Ovary (tissue), 7 donors: ENCODE measurements at regions not wholly inside any gene's neighbourhood (a gene's known extent, or its start where the extent isn't known, plus 50 kb on each side); places are given as distances from the start of the nearest gene placed in this dataset.

Experiments used
- DNase-seq, 5 donors: peaks; one replicate each; pipeline ENCODE4 v3.0.0-alpha.2; 2019 to 2020
- H3K27ac ChIP-seq, 2 donors: fragments of 200-600 bp; one replicate each; pipeline versions ENCODE4 v1.5.1 to v1.8.0; 2019 to 2022
- H3K27me3 ChIP-seq: fragments of 200-600 bp; one replicate; pipeline ENCODE4 v1.8.0; 2022
- H3K36me3 ChIP-seq: fragments of 200-600 bp; sonication (generic); one replicate; pipeline ENCODE4 v1.5.1; 2019
- H3K4me1 ChIP-seq: one replicate; pipeline ENCODE4 v1.8.1; 2013; ENCODE audit warnings: mild to moderate bottlenecking, moderate library complexity; ENCODE audit not compliant: insufficient read depth
- H3K4me3 ChIP-seq: fragments of 200-600 bp; sonication (generic); one replicate; pipeline ENCODE4 v1.5.1; 2017
- H3K9me3 ChIP-seq, 2 donors: fragments of 200-600 bp in 1 of 2; sonication (generic) in 1 of 2; one replicate each; pipeline versions ENCODE4 v1.5.1 to v1.8.1; 2013 to 2019; ENCODE audit warnings: mild to moderate bottlenecking in 1 of 2, moderate library complexity in 1 of 2
- EP300 ChIP-seq: sonication (generic); formaldehyde crosslinking; IDR thresholded peaks from one replicate; pipeline ENCODE4 v1.6.1; 2017; ENCODE audit warnings: antibody characterized with exemption
- POLR2A ChIP-seq: fragments of 450-650 bp; IDR thresholded peaks from one replicate; pipeline ENCODE4 v1.6.1; 2017; ENCODE audit warnings: antibody characterized with exemption, mild to moderate bottlenecking, moderate library complexity
- WGBS, 3 donors: extraction: QIAGEN DNeasy Blood & Tissue Kit in 1 of 3; methylation state at CpG; one replicate each; pipeline versions ENCODE4 v1.1.5 to v1.1.7; 2013 to 2017; 5-methylcytosine and 5-hydroxymethylcytosine counted together
- intact Hi-C, 4 donors: fragments of 100-400 bp; cut with DNase I; formaldehyde crosslinking; loops; one replicate each; pipeline versions ENCODE4 v1.11.0 to v1.15.1; 2022 to 2023
- TF ChIP-seq, protein P1 (sequence below), 3 donors: fragments of 450-650 bp in 2 of 3; fragments of 200-600 bp in 1 of 3; IDR thresholded peaks; one replicate each; pipeline versions ENCODE4 v1.5.1 to v1.8.0; 2016 to 2022; ENCODE audit warnings: antibody characterized with exemption in 3 of 3, mild to moderate bottlenecking in 1 of 3
- donor health status: DM: no; HTN: no; CAD: no; lungs with moderate emphysema.
- donor health status: DM: no; HTN: no; CAD: no.
- donor health status: Bipolar disorder and iron deficiency.
- donor health status: DM: no; HTN: no; CAD: no.
- donor health status: DM: yes; HTN: yes; CAD: no.

DNA sequence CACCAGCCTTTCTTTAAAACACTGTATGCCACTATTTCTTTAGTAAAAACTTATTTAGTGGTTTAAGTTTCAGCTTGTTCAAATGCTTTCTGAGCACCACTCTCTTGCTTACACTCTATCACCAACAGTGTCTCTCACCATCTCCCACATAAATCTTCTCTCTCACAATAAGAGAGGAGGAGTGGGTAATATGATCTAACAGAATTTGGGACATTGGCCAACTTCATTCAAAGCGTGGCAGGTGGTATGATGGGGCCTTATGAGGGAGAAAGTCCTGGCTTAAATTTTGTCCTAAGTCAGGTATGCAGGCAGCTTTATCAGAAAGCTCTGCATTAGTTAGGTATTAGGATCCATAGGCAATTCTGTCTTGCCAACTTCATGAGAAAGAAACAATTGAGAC is 1132.5 kb downstream of the TUSC7 start:
- Histone ChIP-seq H3K27ac (no peak overlapping the region), H3K27me3 (no peaks in the 10 kb centered on the region), H3K4me1 (no peaks in the 10 kb centered on the region), H3K9me3 (no peaks in the 10 kb centered on the region), H3K36me3 (no peaks in the 10 kb centered on the region), H3K4me3 (no peak overlapping the region)
- no peak for DNase-seq
- intact Hi-C loops: no loop called here
- TF ChIP-seq EP300: no peak
- TF ChIP-seq POLR2A: no peak
- TF ChIP-seq, protein P1, sequence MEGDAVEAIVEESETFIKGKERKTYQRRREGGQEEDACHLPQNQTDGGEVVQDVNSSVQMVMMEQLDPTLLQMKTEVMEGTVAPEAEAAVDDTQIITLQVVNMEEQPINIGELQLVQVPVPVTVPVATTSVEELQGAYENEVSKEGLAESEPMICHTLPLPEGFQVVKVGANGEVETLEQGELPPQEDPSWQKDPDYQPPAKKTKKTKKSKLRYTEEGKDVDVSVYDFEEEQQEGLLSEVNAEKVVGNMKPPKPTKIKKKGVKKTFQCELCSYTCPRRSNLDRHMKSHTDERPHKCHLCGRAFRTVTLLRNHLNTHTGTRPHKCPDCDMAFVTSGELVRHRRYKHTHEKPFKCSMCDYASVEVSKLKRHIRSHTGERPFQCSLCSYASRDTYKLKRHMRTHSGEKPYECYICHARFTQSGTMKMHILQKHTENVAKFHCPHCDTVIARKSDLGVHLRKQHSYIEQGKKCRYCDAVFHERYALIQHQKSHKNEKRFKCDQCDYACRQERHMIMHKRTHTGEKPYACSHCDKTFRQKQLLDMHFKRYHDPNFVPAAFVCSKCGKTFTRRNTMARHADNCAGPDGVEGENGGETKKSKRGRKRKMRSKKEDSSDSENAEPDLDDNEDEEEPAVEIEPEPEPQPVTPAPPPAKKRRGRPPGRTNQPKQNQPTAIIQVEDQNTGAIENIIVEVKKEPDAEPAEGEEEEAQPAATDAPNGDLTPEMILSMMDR (IDR thresholded peaks at IDR 0.05): no peak
- WGBS, 3 donors: 27 to 52% (median 39%) methylated on average over 1 of the region's 1 CpG

DNA sequence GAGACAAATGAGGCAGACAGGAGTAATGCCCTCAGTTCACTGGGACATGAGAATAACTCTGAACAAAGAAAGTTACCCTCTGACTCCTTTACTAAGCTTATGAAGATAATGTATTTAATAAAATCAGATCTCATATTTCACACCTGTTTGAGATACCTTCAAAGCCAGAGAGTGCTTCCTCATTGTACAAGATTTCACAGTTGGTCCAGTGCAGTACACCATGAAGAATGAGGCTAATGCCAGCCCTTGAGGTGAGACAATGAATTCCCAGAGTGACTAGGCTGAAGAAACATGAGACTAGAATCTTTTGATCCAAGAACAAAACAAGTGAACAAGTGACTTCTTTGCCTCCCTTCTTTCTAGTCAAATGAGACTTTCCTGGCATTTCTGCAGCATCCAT is 1133.8 kb downstream of the TUSC7 start:
- no peaks in the 10 kb centered on the region for H3K9me3 ChIP-seq
- no peak for DNase-seq
- no peaks in the 10 kb centered on the region for H3K36me3 ChIP-seq
- no peak overlapping the region for H3K27ac ChIP-seq
- H3K27me3 ChIP-seq: no peaks in the 10 kb centered on the region
- no peaks in the 10 kb centered on the region for H3K4me1 ChIP-seq
- intact Hi-C loops: no loop called here
- TF ChIP-seq EP300 (no peak), POLR2A (no peak)
- TF ChIP-seq, protein P1 (IDR thresholded peaks at IDR 0.05): no peak
- H3K4me3 ChIP-seq: no peak overlapping the region

DNA sequence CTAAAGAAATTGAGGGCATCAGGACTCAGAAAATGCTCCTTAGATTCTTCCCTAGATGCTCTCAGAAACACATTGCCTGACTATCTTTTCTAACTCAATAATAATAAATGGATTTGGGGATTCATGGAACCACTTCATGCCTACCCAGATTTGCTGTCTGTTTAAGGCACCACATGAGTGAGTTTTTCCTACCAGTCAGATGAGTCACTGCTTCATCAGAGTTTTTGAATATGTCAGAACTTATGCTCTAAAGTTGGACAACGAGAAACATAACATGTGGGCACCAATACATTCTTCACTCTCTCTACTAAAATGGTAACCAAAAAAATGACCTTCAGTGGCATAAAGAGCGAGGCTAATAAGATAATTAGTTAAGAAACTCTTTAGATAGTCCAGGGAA is 1135.1 kb downstream of the TUSC7 start:
- no peaks in the 10 kb centered on the region for H3K36me3 ChIP-seq
- no peaks in the 10 kb centered on the region for H3K4me1 ChIP-seq
- no peak overlapping the region for H3K4me3 ChIP-seq
- WGBS, 3 donors: 78 to 89% (median 84%) methylated on average over 2 of the region's 2 CpGs
- H3K27me3 ChIP-seq: no peaks in the 10 kb centered on the region
- TF ChIP-seq, protein P1 (IDR thresholded peaks at IDR 0.05): no peak
- TF ChIP-seq POLR2A: no peak
- no peak for TF ChIP-seq EP300
- H3K9me3 ChIP-seq: no peaks in the 10 kb centered on the region
- intact Hi-C loops: no loop called here
- H3K27ac ChIP-seq: no peak overlapping the region
- no peak for DNase-seq

DNA sequence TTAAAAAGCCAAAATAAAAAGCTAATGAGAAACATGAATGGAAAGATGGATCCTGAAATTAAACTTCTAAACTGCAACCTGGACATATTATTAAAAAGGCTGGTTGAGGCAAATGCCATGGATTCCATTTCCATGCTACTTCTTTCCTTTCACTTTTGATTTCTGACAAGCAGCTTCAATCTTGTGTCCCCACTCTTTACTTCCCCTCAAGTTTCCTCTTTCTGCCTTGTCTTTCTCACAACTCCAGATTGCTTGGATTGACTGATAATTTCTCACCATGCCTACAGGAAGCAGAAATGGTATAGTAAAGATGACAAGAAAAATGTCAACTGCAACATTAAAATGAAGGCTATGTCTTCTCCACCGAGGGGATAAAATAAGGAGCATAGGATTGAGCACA is 1136.7 kb downstream of the TUSC7 start:
- Histone ChIP-seq H3K27ac (no peak overlapping the region), H3K9me3 (no peaks in the 10 kb centered on the region), H3K36me3 (no peaks in the 10 kb centered on the region), H3K27me3 (no peaks in the 10 kb centered on the region), H3K4me1 (no peaks in the 10 kb centered on the region), H3K4me3 (no peak overlapping the region)
- intact Hi-C loops: no loop called here
- 72 to 78% (median 76%) methylated on average over 1 of the region's 1 CpG for WGBS, 3 donors
- DNase-seq: no peak
- TF ChIP-seq POLR2A (no peak), EP300 (no peak)
- TF ChIP-seq, protein P1 (IDR thresholded peaks at IDR 0.05): no peak

DNA sequence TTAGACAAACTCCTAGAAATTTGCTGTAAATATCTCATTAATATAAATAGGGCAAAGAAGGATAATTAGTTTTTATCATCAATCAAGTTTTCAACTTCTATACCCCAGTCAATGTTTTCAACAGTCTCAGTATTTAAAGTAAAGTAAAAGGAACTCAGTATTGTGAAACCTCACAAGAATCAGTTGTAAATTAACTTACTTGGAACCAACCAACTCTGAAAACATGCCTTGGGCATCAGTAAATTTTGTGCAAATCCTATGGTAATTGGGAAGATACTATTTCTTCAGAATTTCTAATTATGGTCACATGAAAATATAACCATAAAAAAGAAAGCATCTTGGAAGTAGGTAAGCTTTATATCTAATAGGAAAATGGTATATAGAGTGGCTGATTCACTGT is 1139.0 kb downstream of the TUSC7 start:
- Histone ChIP-seq H3K9me3 (no peaks in the 10 kb centered on the region), H3K4me1 (no peaks in the 10 kb centered on the region), H3K27me3 (no peaks in the 10 kb centered on the region), H3K27ac (no peak overlapping the region), H3K4me3 (no peak overlapping the region), H3K36me3 (no peaks in the 10 kb centered on the region)
- intact Hi-C loops: no loop called here
- TF ChIP-seq EP300 (no peak), POLR2A (no peak)
- TF ChIP-seq, protein P1 (IDR thresholded peaks at IDR 0.05): no peak
- no peak for DNase-seq
